OCI-LY3 (cell line): ENCODE measurements at regions not wholly inside any gene's neighbourhood (a gene's known extent, or its start where the extent isn't known, plus 50 kb on each side); places are given as distances from the start of the nearest gene placed in this dataset.

ENCODE experiments used
- H2AFZ ChIP-seq: fragments of 200-600, 300-600 bp; shearing (Covaris generic); 2 replicates; pipeline ENCODE4 v1.6.0; 2014; ENCODE audit warnings: antibody characterized with exemption, low read depth, low read length
- H3K27ac ChIP-seq: fragments of 200-600, 300-600 bp; sonication (generic); 2 replicates; pipeline ENCODE4 v1.5.1; 2014; ENCODE audit warnings: mild to moderate bottlenecking, low read length, moderate library complexity, mixed read lengths
- H3K27me3 ChIP-seq: fragments of 200-600, 300-600 bp; sonication (generic); 2 replicates; pipeline ENCODE4 v1.6.1; 2014; ENCODE audit warnings: low read depth, low read length, mixed read lengths
- H3K36me3 ChIP-seq: fragments of 200-600, 300-600 bp; sonication (generic); replicated peaks from 2 replicates; pipeline ENCODE3; 2014; ENCODE audit warnings: low read depth, low read length, mixed read lengths
- H3K4me1 ChIP-seq: fragments of 300-600, 200-600 bp; sonication (generic); 2 replicates; pipeline ENCODE4 v1.6.1; 2014; ENCODE audit warnings: low read length, mixed read lengths
- H3K4me2 ChIP-seq: fragments of 200-600, 300-600 bp; sonication (generic); 2 replicates; pipeline ENCODE4 v1.6.1; 2014; ENCODE audit warnings: low read length, mixed read lengths
- H3K4me3 ChIP-seq: fragments of 300-600, 200-600 bp; sonication (generic); 2 replicates; pipeline ENCODE4 v1.5.1; 2014; ENCODE audit warnings: antibody characterized with exemption, mild to moderate bottlenecking, low read length, moderate library complexity
- H3K79me2 ChIP-seq: fragments of 300-600, 200-600 bp; shearing (Covaris generic); 2 replicates; pipeline ENCODE4 v1.6.1; 2014; ENCODE audit warnings: mild to moderate bottlenecking, low read length, mixed read lengths
- H3K9ac ChIP-seq: fragments of 300-600, 200-600 bp; shearing (Covaris generic); 2 replicates; pipeline ENCODE4 v1.6.0; 2014; ENCODE audit warnings: mild to moderate bottlenecking, low read length, moderate library complexity
- H3K9me3 ChIP-seq: fragments of 200-600, 300-600 bp; shearing (Covaris generic); 2 replicates; pipeline ENCODE4 v1.6.1; 2014; ENCODE audit warnings: low read length, mixed read lengths; ENCODE audit not compliant: insufficient read depth
- H4K20me1 ChIP-seq: fragments of 200-600, 300-600 bp; sonication (generic); 2 replicates; pipeline ENCODE4 v1.6.1; 2016; ENCODE audit warnings: low read length, mixed read lengths; ENCODE audit not compliant: insufficient read depth
- EZH2phosphoT487 ChIP-seq: fragments of 200-600 bp; shearing (Covaris generic); IDR thresholded peaks from 2 replicates; pipeline ENCODE4 v1.6.1; 2018; ENCODE audit warnings: antibody characterized with exemption, mixed run types, low read depth
- TF ChIP-seq, protein P1 (sequence below): fragments of 200-600, 300-600 bp; sonication (generic); IDR thresholded peaks from 2 replicates; pipeline ENCODE4 v1.5.1; 2014; ENCODE audit warnings: antibody characterized with exemption, low read length, low read depth

DNA sequence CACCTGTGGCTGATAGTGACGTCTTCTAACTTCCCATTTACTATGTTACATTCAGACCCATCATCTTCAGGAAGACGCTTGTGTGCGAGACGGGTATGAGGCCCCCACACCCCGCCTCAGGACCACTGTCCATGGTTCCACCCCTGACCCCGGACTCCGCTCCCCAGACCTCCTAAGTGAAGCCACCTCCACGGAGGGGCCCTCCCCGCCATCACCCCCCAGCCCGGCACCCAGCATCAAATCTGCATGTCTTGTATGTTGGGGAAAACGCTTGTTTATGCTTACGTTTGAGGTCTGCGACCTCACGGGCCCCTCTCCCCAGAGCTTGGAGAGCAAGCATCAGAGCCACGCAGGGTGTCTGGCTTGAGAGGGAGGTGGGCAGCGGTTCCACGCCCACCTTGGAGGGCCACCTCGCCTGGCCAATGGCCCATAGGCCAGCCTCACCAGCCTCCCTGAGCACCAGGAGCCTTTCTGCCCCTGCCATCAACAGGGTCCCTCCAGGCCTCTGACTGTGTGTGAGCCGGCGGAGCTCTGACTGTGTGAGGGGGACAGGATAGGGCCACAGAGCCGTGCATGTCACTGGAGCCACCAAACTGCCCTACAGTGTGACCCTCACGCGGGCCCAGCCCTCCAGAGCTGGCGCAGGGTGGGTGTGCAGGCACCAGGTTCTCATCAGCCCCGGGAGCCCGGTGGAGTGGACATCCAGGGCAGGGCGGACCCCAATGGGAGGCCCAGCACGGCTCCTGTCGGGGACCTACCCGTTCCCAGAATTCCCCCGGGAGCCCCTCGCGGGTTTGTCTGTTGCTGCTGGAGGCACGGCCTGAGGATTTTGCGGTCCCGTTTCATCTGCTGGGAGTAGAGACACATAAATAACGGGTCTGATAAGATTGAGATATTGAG is 88.4 kb upstream of the NKX1-1 start:
- H2AFZ ChIP-seq = no peak overlapping the region
- H3K79me2 ChIP-seq = no peaks in the 10 kb centered on the region
- no peak overlapping the region for H3K4me2 ChIP-seq
- TF ChIP-seq, protein P1, sequence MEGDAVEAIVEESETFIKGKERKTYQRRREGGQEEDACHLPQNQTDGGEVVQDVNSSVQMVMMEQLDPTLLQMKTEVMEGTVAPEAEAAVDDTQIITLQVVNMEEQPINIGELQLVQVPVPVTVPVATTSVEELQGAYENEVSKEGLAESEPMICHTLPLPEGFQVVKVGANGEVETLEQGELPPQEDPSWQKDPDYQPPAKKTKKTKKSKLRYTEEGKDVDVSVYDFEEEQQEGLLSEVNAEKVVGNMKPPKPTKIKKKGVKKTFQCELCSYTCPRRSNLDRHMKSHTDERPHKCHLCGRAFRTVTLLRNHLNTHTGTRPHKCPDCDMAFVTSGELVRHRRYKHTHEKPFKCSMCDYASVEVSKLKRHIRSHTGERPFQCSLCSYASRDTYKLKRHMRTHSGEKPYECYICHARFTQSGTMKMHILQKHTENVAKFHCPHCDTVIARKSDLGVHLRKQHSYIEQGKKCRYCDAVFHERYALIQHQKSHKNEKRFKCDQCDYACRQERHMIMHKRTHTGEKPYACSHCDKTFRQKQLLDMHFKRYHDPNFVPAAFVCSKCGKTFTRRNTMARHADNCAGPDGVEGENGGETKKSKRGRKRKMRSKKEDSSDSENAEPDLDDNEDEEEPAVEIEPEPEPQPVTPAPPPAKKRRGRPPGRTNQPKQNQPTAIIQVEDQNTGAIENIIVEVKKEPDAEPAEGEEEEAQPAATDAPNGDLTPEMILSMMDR = no peak
- no peak for TF ChIP-seq EZH2phosphoT487
- H4K20me1 ChIP-seq = no peaks in the 10 kb centered on the region
- no peaks in the 10 kb centered on the region for H3K9me3 ChIP-seq
- no peak overlapping the region for H3K9ac ChIP-seq
- H3K27me3 ChIP-seq = no peaks in the 10 kb centered on the region
- H3K27ac ChIP-seq = no peak overlapping the region
- H3K36me3 ChIP-seq = no peaks in the 10 kb centered on the region
- no peaks in the 10 kb centered on the region for H3K4me1 ChIP-seq
- no peak overlapping the region for H3K4me3 ChIP-seq

DNA sequence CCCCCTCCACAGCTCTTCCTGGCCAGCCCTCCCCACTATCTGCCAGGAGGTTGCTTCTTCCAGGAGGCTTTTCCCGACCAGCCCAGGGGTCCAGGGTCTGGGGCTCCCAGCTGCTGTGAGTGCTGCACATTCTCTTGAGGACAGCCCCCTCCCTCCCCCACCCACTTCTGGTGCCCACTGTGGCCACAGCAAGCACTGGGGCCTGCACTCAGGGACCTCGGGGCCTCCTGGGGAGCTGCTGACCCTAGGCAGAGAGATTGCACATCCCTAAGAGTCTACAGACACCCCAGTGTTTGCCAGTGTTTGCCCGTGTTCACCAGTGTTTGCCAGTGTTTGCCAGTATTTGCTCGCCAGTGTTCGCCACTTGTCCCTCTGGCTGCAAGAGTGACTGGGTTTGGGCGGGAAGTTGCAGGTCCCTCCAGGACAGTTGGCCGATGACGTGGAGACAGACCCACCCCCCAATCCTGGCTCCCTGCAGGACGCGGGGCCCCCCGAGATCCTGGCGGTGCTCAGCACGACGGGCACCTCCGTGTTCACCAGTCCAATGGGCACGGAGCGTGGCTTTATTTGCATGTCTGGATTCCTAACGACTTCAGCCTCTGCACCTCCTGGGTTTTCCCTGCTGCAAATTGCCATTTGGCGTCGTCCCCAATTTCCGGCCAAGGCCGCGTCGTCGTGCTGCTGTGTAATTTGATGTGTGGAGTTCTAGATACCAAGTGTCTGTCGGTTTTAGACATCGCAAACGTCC is 87.5 kb upstream of the NKX1-1 start:
- H3K4me2 ChIP-seq = no peak overlapping the region
- no peaks in the 10 kb centered on the region for H3K36me3 ChIP-seq
- H3K27ac ChIP-seq = no peak overlapping the region
- no peak overlapping the region for H2AFZ ChIP-seq
- H3K27me3 ChIP-seq = no peaks in the 10 kb centered on the region
- H3K9ac ChIP-seq = no peak overlapping the region
- H3K9me3 ChIP-seq = no peaks in the 10 kb centered on the region
- H3K4me3 ChIP-seq = no peak overlapping the region
- H4K20me1 ChIP-seq = no peaks in the 10 kb centered on the region
- no peaks in the 10 kb centered on the region for H3K79me2 ChIP-seq
- TF ChIP-seq, protein P1 = no peak
- TF ChIP-seq EZH2phosphoT487 = no peak
- no peaks in the 10 kb centered on the region for H3K4me1 ChIP-seq

DNA sequence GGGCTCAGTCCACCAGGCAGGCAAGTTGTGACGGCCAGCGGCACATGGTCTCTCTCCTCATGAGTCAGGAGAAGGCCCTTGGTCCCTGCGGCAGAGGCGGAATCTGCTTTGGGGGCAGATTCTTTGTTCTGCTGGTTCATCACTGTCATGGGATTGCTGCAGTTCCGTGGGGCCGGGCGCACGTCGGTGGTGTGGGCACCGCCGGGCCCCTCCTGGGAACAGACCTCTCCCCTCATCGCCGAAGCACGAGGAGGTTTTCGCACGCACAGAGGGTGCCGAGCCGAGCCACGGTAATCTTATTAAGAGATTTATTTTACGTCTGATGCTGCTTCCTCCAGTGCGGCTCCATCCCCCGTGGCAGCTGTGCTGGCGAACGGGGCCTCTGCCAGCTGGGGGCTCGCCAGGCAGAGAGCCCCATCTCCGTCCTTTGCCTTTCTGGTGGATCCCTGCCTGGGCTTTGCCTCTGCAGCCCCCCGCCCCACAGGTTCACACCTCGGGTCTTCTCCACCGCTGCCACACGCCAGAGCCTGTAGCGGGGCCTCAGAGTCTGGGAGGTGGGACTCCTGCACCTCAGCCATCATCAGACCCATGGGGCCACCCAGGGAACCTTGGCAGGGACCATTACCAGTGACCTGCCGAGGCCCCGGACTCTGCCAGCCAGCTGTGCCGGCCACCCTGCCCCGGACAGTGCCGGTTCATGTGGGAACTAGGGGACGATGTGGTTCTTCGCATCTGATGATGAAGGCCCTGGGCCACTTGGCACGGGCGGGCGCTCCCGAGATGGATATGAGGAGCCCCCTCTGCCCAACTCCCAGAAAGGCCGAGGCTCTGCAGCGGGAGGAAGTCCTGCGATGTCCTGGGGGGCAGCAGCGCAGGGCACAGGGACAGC is 86.7 kb upstream of the NKX1-1 start:
- Histone ChIP-seq H3K4me3 (no peak overlapping the region), H3K4me1 (no peaks in the 10 kb centered on the region), H3K9me3 (no peaks in the 10 kb centered on the region), H4K20me1 (no peaks in the 10 kb centered on the region), H3K36me3 (no peaks in the 10 kb centered on the region), H3K9ac (no peak overlapping the region), H2AFZ (no peak overlapping the region), H3K79me2 (no peaks in the 10 kb centered on the region), H3K4me2 (no peak overlapping the region), H3K27ac (no peak overlapping the region), H3K27me3 (no peaks in the 10 kb centered on the region)
- TF ChIP-seq, protein P1 = no peak

DNA sequence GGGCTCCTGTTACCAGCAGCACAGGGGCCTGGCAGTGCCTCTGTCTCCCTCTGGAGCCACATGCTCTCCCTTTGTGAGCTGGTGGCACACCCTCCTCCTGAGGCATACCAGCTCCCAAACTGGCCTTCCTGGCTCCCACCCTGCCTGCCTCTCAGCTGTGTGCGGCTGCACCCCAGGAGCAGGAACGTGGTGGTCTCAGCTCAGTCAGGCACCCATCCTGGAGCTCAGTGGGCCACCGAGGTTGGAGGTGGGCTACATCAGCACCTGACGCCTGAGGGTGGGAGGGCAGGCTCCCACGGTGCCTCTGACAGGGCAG is 85.9 kb upstream of the NKX1-1 start:
- no peaks in the 10 kb centered on the region for H4K20me1 ChIP-seq
- no peaks in the 10 kb centered on the region for H3K79me2 ChIP-seq
- no peak overlapping the region for H3K4me2 ChIP-seq
- no peak overlapping the region for H3K4me3 ChIP-seq
- H2AFZ ChIP-seq = no peak overlapping the region
- TF ChIP-seq, protein P1 = no peak
- TF ChIP-seq EZH2phosphoT487 = no peak
- no peaks in the 10 kb centered on the region for H3K27me3 ChIP-seq
- H3K27ac ChIP-seq = no peak overlapping the region
- H3K9ac ChIP-seq = no peak overlapping the region
- H3K4me1 ChIP-seq = no peaks in the 10 kb centered on the region
- no peaks in the 10 kb centered on the region for H3K36me3 ChIP-seq
- H3K9me3 ChIP-seq = no peaks in the 10 kb centered on the region
